ENCODE measurements at regions not wholly inside any gene's neighbourhood (a gene's known extent, or its start where the extent isn't known, plus 50 kb on each side); places are given as distances from the start of the nearest gene placed in this dataset.

- DNase-seq: no peak
Observed at GRCh38 chr1:30329802-30330557, 393.4 kb downstream of the MATN1 start.

GRCh38 chr1:30329263-30329753 lies 394.1 kb downstream of the MATN1 start:
- no peak for DNase-seq

GRCh38 chr1:30328401-30329262 lies 394.8 kb downstream of the MATN1 start:
- DNase-seq: no peak

- no peak for DNase-seq
Observed at GRCh38 chr1:30328100-30328370, 395.4 kb downstream of the MATN1 start.

DNA sequence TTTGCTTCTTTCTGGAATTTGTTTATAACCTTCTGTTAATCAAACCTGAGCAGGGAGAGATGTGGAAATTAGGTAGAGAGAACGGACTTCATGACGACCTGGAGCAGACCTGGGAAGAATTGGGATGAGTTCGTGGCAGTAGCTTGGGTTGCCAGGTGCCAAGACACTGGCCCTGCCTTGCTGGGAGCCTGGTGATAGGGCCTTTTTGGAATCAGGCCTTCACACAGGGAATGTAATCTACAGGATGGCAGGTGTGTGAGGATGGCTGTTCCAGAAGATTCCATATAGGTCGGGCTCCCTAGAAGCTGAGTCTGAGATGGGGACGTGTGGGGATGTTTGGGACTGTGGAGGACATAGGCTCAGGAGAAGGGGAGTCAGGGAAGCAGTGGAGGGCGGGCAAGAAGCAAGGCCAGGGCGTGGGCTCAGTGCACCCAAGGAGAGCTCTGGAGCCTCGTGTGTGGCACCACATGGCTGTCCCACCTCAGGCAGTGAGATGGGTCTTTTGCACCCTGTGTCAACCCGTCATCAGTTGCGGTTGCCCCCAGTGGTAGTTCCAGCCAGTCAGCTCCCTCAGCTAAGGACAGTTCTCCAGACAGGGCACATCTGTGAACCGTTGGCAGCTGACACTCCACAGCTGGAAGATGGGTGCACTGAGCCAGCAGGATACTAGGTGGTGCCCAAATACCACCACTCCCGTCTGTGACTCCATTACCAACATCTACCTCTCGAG lies 395.9 kb downstream of the MATN1 start:
- no peak for DNase-seq

GRCh38 chr1:30325999-30326398 lies 397.4 kb downstream of the MATN1 start:
- DNase-seq: no peak

- no peak for DNase-seq
Observed at GRCh38 chr1:30325085-30325935, 398.1 kb downstream of the MATN1 start.

- no peak for DNase-seq
Observed at GRCh38 chr1:30324251-30325084, 398.9 kb downstream of the MATN1 start.

DNA sequence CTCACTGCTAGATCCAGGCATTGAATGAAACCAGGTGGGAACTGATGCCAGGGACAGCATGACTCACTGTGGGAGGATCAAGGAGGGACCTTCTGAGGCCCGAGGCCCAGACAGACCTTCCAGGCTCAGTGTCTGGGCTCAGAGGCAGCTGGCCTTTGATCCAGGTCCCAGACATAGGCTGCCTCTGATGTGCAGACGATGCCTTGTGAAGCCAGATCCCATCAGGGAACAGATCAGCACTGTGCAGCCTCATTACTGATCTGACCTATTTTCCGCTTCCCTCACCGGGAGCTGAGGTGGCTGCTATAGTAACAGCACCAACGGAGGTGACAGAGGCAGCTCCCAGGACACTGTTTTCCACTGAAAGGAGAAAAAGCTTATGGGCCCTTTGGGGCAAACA lies 399.5 kb downstream of the MATN1 start:
- no peak for DNase-seq

GRCh38 chr1:30323352-30323751 lies 400.0 kb downstream of the MATN1 start:
- no peak for DNase-seq

DNA sequence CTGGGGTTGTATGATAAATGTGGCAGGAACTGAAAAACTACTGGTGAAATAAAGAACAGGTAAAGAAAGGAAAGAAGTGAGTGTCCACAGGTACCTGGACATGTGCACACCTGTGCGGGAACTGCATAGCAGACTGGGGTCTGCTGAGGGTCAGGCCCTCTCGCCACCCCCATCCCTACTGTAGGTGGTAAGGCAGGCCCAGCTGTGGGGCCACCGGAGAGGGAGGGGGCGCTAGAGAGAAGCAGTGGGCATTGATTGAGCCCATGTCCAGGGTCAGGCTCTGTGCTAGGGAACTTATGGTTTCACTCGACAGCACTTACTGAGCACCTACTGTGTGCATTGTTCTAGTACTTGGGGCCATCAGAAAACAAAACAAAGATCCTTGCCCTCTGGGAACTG lies 400.5 kb downstream of the MATN1 start:
- no peak for DNase-seq

- no peak for DNase-seq
Observed at GRCh38 chr1:30321996-30322858, 401.2 kb downstream of the MATN1 start.

DNA sequence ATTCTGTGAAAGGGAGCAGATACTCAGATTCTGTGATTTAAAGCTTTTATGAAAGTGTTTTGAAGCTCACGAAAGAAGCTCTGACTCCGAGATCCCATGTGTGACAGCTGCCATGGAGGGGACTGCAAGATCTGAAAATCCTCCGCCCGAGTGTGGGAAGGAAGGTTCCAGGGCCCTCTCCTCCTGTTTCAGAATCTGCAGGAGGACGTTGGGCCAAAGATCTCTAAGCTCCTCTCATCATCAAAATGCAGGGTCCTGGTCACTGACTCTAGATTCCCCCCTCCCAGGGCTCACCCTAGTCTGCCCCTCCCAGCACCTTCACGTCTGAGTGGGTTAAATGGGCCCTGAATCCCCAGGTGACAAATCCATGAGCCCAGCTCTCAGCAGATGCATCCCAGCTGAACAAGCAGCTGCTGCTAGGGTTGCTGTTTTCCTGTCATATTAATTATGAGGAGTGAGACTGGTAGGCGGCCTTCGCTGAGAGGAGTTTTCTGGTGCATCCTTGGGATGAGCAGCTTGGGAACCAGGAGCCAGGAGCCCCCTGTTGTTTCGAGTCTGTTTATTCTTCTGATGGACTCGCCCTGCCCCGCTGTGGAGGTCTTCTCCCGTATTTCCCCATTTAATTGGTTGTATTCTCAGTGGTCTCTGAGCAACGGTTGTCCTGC lies 402.0 kb downstream of the MATN1 start:
- DNase-seq: no peak

DNA sequence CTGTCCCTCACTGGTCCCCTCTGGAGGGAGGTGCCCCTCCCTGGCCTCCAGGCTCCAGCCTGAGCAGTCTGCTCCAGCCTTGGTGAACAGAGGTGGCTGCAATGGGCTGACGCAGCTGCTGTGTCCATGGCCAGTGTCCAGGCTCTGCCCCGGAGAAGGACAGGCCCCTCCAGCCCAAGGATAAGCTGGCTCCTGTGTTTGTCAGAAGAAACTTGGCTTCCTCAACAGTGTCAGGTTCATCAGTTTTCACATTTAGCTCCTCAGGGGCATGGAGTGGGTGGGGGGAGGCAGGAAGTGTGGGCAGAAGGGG lies 402.8 kb downstream of the MATN1 start:
- DNase-seq: no peak

- no peak for DNase-seq
Observed at GRCh38 chr1:30319765-30320580, 403.4 kb downstream of the MATN1 start.

DNA sequence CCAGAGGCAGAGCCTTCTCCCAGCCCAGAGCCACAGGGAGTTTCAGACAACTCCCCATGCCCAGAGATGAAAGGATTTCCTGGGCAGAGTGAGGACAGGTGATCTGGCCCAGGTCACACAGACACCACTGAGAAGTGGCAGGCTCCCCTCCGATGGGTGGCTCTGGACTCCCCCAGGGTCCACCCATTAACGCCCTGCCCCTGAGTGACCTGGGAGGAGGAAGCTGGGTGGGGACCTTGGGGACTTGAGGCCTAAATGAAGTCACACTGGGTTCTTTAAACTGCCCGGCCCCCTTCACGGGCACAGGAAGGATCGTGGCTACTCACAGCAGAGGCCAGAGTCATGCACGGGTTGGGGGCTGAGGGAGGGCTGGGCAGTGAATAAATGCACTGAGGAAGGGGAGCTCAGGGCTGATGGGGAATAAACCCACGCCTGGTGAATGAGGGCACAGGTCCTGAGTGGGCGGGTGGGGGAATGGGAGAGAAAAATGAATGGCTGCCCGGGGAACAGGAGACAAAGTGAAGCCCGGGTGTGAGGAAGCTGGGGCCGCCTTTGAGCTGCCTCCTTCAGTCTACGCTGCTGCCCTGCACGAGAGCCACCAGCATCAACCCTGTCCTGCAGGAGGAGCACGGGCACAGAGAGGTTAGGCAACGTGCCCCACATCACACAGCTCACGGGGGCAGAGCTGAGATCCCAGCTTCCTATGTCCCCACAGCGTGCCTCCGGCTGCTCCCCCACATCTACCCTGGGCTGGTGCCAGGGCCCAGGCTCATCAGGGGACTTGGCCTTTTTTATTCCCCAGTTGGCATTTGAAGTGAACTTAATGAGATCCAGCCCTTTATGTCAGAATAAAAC lies 404.3 kb downstream of the MATN1 start:
- DNase-seq: no peak

GRCh38 chr1:30318413-30318812 lies 405.0 kb downstream of the MATN1 start:
- DNase-seq: no peak

DNA sequence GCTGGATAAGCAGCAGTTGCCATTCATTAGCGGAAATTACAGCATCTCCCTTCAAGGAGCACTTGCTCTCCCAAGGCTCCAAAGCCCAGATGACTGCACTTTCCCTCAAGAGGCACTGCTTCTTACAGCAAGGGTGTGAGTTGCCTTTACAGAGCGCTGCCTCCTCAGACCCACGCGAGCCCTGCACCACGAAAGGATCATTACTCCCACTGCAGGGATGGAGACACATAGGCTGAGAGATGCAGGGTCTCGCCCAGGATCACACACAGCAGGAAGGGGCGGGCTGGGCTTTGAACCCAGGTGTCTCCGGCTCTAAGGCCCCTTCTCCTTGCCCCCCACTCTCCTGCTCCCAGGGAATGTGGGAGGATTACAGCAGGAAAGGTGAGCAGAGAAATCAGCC lies 405.5 kb downstream of the MATN1 start:
- DNase-seq: no peak
